ENCODE measurements at regions not wholly inside any gene's neighbourhood (a gene's known extent, or its start where the extent isn't known, plus 50 kb on each side); places are given as distances from the start of the nearest gene placed in this dataset.

- intact Hi-C loops (cut with DNase I), result no loop called here
- DNase-seq (ENCODE audit: extremely low spot score in 2 of 2), result no peak
- Histone ChIP-seq H3K9me3 (no peaks in the 10 kb centered on the region), H3K36me3 (no peaks in the 10 kb centered on the region), H3K4me1 (no peaks in the 10 kb centered on the region), H3K27ac (no peak overlapping the region), H3K4me3 (no peak overlapping the region), H3K27me3 (no peaks in the 10 kb centered on the region)
- TF ChIP-seq POLR2AphosphoS5 (IDR thresholded peaks at IDR 0.05; ENCODE audit: insufficient read depth in 1 of 2, low read depth in 1 of 2) (no peak), CTCF (IDR thresholded peaks at IDR 0.05) (no peak), POLR2A (IDR thresholded peaks at IDR 0.05) (no peak)
Measured at GRCh38 chr13:90170208-90170607, 1177.3 kb upstream of the MIR17HG start.

GRCh38 chr13:90171649-90172048 is 1175.8 kb upstream of the MIR17HG start:
- DNase-seq (ENCODE audit: extremely low spot score in 2 of 2), result no peak
- H3K4me3 ChIP-seq, result no peak overlapping the region
- TF ChIP-seq POLR2A (IDR thresholded peaks at IDR 0.05) (no peak), CTCF (IDR thresholded peaks at IDR 0.05) (no peak), POLR2AphosphoS5 (IDR thresholded peaks at IDR 0.05; ENCODE audit: insufficient read depth in 1 of 2, low read depth in 1 of 2) (no peak)
- H3K4me1 ChIP-seq, result no peaks in the 10 kb centered on the region
- no peaks in the 10 kb centered on the region for H3K36me3 ChIP-seq
- intact Hi-C loops (cut with DNase I), result no loop called here
- H3K27ac ChIP-seq, result no peak overlapping the region
- H3K9me3 ChIP-seq, result no peaks in the 10 kb centered on the region
- H3K27me3 ChIP-seq, result no peaks in the 10 kb centered on the region

- Histone ChIP-seq H3K36me3 (no peaks in the 10 kb centered on the region), H3K27me3 (no peaks in the 10 kb centered on the region), H3K9me3 (no peaks in the 10 kb centered on the region), H3K4me3 (no peak overlapping the region), H3K4me1 (no peaks in the 10 kb centered on the region), H3K27ac (no peak overlapping the region)
- DNase-seq (ENCODE audit: extremely low spot score in 2 of 2), result no peak
- intact Hi-C loops (cut with DNase I), result no loop called here
- TF ChIP-seq CTCF (IDR thresholded peaks at IDR 0.05) (no peak), POLR2A (IDR thresholded peaks at IDR 0.05) (no peak), POLR2AphosphoS5 (IDR thresholded peaks at IDR 0.05; ENCODE audit: insufficient read depth in 1 of 2, low read depth in 1 of 2) (no peak)
Measured at GRCh38 chr13:90177512-90177911, 1170.0 kb upstream of the MIR17HG start.

GRCh38 chr13:90184355-90184754 is 1163.1 kb upstream of the MIR17HG start:
- Histone ChIP-seq H3K27me3 (no peaks in the 10 kb centered on the region), H3K9me3 (no peaks in the 10 kb centered on the region), H3K4me1 (no peaks in the 10 kb centered on the region), H3K36me3 (no peaks in the 10 kb centered on the region), H3K27ac (no peak overlapping the region), H3K4me3 (no peak overlapping the region)
- no peak for TF ChIP-seq POLR2AphosphoS5 (IDR thresholded peaks at IDR 0.05; ENCODE audit: insufficient read depth in 1 of 2, low read depth in 1 of 2)
- no peak for TF ChIP-seq CTCF (IDR thresholded peaks at IDR 0.05)
- no peak for TF ChIP-seq POLR2A (IDR thresholded peaks at IDR 0.05)
- DNase-seq (ENCODE audit: extremely low spot score in 2 of 2), result no peak
- intact Hi-C loops (cut with DNase I), result no loop called here

GRCh38 chr13:90185734-90186133 is 1161.8 kb upstream of the MIR17HG start:
- TF ChIP-seq POLR2A (IDR thresholded peaks at IDR 0.05), result no peak

More at GRCh38 chr13:90185734-90186133, 1161.8 kb upstream of the MIR17HG start:
- Histone ChIP-seq H3K36me3 (no peaks in the 10 kb centered on the region), H3K9me3 (no peaks in the 10 kb centered on the region), H3K27me3 (no peaks in the 10 kb centered on the region), H3K27ac (no peak overlapping the region), H3K4me3 (no peak overlapping the region), H3K4me1 (no peaks in the 10 kb centered on the region)
- intact Hi-C loops (cut with DNase I), result no loop called here
- DNase-seq (ENCODE audit: extremely low spot score in 2 of 2), result no peak

All from vagina (tissue), 2 donors.